ENCODE measurements at regions not wholly inside any gene's neighbourhood (a gene's known extent, or its start where the extent isn't known, plus 50 kb on each side); places are given as distances from the start of the nearest gene placed in this dataset.

DNA sequence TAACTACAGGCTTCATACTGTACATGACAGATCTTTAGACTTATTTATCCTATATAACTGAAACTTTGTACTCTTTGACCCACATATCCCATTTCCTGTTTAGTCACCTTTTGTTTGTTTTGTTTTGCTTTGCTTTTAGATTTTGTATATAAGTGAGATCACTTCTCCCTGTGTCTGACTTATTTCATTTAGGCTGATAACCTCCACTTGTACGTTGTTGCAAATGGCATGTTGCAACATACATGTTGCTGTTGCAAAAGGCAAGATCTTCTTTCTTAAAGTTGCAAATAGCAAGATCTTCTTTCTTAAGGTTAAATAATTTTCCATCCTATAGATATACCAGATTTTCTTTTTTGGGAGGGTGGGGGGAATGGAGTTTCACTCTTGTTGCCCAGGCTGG lies 341.5 kb downstream of the OTUD1 start:
- TF ChIP-seq SIN3A (IDR thresholded peaks at IDR 0.05; ENCODE audit: low read depth) (no peak), POLR2AphosphoS5 (IDR thresholded peaks at IDR 0.05; ENCODE audit: low read depth, low read length) (no peak), TCF7L2 (IDR thresholded peaks at IDR 0.05; ENCODE audit: borderline replicate concordance, extremely low read depth, insufficient read depth, insufficient read length) (no peak), RAD21 (IDR thresholded peaks at IDR 0.05; ENCODE audit: low read depth) (no peak), POLR2A (IDR thresholded peaks at IDR 0.05; ENCODE audit: borderline replicate concordance, extremely low read depth, insufficient read depth, insufficient read length) (no peak), CEBPB (IDR thresholded peaks at IDR 0.05; ENCODE audit: low read depth) (no peak), ZNF274 (IDR thresholded peaks at IDR 0.05; ENCODE audit: low read depth, low read length) (no peak), EZH2 (IDR thresholded peaks at IDR 0.05) (no peak), ELF1 (IDR thresholded peaks at IDR 0.05; ENCODE audit: borderline replicate concordance, low read depth) (no peak), EZH2phosphoT487 (IDR thresholded peaks at IDR 0.05; ENCODE audit: borderline replicate concordance) (no peak), EGR1 (IDR thresholded peaks at IDR 0.05; ENCODE audit: low read depth) (no peak)
- TF ChIP-seq, protein P1, sequence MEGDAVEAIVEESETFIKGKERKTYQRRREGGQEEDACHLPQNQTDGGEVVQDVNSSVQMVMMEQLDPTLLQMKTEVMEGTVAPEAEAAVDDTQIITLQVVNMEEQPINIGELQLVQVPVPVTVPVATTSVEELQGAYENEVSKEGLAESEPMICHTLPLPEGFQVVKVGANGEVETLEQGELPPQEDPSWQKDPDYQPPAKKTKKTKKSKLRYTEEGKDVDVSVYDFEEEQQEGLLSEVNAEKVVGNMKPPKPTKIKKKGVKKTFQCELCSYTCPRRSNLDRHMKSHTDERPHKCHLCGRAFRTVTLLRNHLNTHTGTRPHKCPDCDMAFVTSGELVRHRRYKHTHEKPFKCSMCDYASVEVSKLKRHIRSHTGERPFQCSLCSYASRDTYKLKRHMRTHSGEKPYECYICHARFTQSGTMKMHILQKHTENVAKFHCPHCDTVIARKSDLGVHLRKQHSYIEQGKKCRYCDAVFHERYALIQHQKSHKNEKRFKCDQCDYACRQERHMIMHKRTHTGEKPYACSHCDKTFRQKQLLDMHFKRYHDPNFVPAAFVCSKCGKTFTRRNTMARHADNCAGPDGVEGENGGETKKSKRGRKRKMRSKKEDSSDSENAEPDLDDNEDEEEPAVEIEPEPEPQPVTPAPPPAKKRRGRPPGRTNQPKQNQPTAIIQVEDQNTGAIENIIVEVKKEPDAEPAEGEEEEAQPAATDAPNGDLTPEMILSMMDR (IDR thresholded peaks at IDR 0.05 in 2 of 3, conservative IDR thresholded peaks at IDR 0.05 in 1 of 3; ENCODE audit: borderline replicate concordance in 1 of 3, insufficient read depth in 1 of 3, low read depth in 2 of 3, low read length in 2 of 3) = no peak
- TF ChIP-seq, protein P2, sequence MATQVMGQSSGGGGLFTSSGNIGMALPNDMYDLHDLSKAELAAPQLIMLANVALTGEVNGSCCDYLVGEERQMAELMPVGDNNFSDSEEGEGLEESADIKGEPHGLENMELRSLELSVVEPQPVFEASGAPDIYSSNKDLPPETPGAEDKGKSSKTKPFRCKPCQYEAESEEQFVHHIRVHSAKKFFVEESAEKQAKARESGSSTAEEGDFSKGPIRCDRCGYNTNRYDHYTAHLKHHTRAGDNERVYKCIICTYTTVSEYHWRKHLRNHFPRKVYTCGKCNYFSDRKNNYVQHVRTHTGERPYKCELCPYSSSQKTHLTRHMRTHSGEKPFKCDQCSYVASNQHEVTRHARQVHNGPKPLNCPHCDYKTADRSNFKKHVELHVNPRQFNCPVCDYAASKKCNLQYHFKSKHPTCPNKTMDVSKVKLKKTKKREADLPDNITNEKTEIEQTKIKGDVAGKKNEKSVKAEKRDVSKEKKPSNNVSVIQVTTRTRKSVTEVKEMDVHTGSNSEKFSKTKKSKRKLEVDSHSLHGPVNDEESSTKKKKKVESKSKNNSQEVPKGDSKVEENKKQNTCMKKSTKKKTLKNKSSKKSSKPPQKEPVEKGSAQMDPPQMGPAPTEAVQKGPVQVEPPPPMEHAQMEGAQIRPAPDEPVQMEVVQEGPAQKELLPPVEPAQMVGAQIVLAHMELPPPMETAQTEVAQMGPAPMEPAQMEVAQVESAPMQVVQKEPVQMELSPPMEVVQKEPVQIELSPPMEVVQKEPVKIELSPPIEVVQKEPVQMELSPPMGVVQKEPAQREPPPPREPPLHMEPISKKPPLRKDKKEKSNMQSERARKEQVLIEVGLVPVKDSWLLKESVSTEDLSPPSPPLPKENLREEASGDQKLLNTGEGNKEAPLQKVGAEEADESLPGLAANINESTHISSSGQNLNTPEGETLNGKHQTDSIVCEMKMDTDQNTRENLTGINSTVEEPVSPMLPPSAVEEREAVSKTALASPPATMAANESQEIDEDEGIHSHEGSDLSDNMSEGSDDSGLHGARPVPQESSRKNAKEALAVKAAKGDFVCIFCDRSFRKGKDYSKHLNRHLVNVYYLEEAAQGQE (IDR thresholded peaks at IDR 0.05; ENCODE audit: low read depth) = no peak
- TF ChIP-seq, protein P3, sequence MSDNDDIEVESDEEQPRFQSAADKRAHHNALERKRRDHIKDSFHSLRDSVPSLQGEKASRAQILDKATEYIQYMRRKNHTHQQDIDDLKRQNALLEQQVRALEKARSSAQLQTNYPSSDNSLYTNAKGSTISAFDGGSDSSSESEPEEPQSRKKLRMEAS (IDR thresholded peaks at IDR 0.05) = no peak
